OCI-LY3 (cell line): ENCODE measurements at regions not wholly inside any gene's neighbourhood (a gene's known extent, or its start where the extent isn't known, plus 50 kb on each side); places are given as distances from the start of the nearest gene placed in this dataset.
"Not testable (repeated sequence)": the region's sequence is repeated elsewhere in the genome, so short reads cannot be mapped to it uniquely, and the experiment has no call there.

Experiments
- H2AFZ ChIP-seq: fragments of 200-600, 300-600 bp; shearing (Covaris generic); 2 replicates; pipeline ENCODE4 v1.6.0; 2014; ENCODE audit warnings: antibody characterized with exemption, low read depth, low read length
- H3K27ac ChIP-seq: fragments of 200-600, 300-600 bp; sonication (generic); 2 replicates; pipeline ENCODE4 v1.5.1; 2014; ENCODE audit warnings: mild to moderate bottlenecking, low read length, moderate library complexity, mixed read lengths
- H3K27me3 ChIP-seq: fragments of 200-600, 300-600 bp; sonication (generic); 2 replicates; pipeline ENCODE4 v1.6.1; 2014; ENCODE audit warnings: low read depth, low read length, mixed read lengths
- H3K36me3 ChIP-seq: fragments of 200-600, 300-600 bp; sonication (generic); replicated peaks from 2 replicates; pipeline ENCODE3; 2014; ENCODE audit warnings: low read depth, low read length, mixed read lengths
- H3K4me1 ChIP-seq: fragments of 300-600, 200-600 bp; sonication (generic); 2 replicates; pipeline ENCODE4 v1.6.1; 2014; ENCODE audit warnings: low read length, mixed read lengths
- H3K4me2 ChIP-seq: fragments of 200-600, 300-600 bp; sonication (generic); 2 replicates; pipeline ENCODE4 v1.6.1; 2014; ENCODE audit warnings: low read length, mixed read lengths
- H3K4me3 ChIP-seq: fragments of 300-600, 200-600 bp; sonication (generic); 2 replicates; pipeline ENCODE4 v1.5.1; 2014; ENCODE audit warnings: antibody characterized with exemption, mild to moderate bottlenecking, low read length, moderate library complexity
- H3K79me2 ChIP-seq: fragments of 300-600, 200-600 bp; shearing (Covaris generic); 2 replicates; pipeline ENCODE4 v1.6.1; 2014; ENCODE audit warnings: mild to moderate bottlenecking, low read length, mixed read lengths
- H3K9ac ChIP-seq: fragments of 300-600, 200-600 bp; shearing (Covaris generic); 2 replicates; pipeline ENCODE4 v1.6.0; 2014; ENCODE audit warnings: mild to moderate bottlenecking, low read length, moderate library complexity
- H3K9me3 ChIP-seq: fragments of 200-600, 300-600 bp; shearing (Covaris generic); 2 replicates; pipeline ENCODE4 v1.6.1; 2014; ENCODE audit warnings: low read length, mixed read lengths; ENCODE audit not compliant: insufficient read depth
- H4K20me1 ChIP-seq: fragments of 200-600, 300-600 bp; sonication (generic); 2 replicates; pipeline ENCODE4 v1.6.1; 2016; ENCODE audit warnings: low read length, mixed read lengths; ENCODE audit not compliant: insufficient read depth
- EZH2phosphoT487 ChIP-seq: fragments of 200-600 bp; shearing (Covaris generic); IDR thresholded peaks from 2 replicates; pipeline ENCODE4 v1.6.1; 2018; ENCODE audit warnings: antibody characterized with exemption, mixed run types, low read depth
- TF ChIP-seq, protein P1 (sequence below): fragments of 200-600, 300-600 bp; sonication (generic); IDR thresholded peaks from 2 replicates; pipeline ENCODE4 v1.5.1; 2014; ENCODE audit warnings: antibody characterized with exemption, low read length, low read depth

DNA sequence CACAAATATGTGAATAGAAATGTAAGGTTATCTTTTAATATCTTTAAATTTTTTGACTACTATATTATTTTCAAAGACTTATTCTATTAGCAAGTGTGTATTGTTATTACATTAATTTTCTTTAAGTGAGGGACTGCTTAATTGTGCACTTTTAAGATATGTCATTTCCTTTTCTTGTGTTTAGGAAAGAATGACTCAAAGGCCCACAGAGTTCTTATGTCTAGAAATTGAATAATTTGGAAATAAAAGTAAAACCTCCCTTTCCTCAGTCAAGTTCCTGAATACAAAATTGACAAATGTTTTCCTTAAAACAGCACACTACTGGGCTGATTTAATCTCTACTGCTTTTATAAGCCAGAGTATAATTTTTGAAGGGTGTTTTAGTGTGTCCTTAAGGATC lies 169.7 kb downstream of the TMEM47 start:
- TF ChIP-seq, protein P1, sequence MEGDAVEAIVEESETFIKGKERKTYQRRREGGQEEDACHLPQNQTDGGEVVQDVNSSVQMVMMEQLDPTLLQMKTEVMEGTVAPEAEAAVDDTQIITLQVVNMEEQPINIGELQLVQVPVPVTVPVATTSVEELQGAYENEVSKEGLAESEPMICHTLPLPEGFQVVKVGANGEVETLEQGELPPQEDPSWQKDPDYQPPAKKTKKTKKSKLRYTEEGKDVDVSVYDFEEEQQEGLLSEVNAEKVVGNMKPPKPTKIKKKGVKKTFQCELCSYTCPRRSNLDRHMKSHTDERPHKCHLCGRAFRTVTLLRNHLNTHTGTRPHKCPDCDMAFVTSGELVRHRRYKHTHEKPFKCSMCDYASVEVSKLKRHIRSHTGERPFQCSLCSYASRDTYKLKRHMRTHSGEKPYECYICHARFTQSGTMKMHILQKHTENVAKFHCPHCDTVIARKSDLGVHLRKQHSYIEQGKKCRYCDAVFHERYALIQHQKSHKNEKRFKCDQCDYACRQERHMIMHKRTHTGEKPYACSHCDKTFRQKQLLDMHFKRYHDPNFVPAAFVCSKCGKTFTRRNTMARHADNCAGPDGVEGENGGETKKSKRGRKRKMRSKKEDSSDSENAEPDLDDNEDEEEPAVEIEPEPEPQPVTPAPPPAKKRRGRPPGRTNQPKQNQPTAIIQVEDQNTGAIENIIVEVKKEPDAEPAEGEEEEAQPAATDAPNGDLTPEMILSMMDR: no peak
- no peak for TF ChIP-seq EZH2phosphoT487
- H3K4me3 ChIP-seq: no peak overlapping the region
- H3K79me2 ChIP-seq: no peaks in the 10 kb centered on the region
- no peaks in the 10 kb centered on the region for H3K27me3 ChIP-seq
- no peaks in the 10 kb centered on the region for H4K20me1 ChIP-seq
- H3K9me3 ChIP-seq: no peaks in the 10 kb centered on the region
- H3K4me1 ChIP-seq: peaks cover 5% of the 10 kb centered on the region
- no peak overlapping the region for H2AFZ ChIP-seq
- H3K4me2 ChIP-seq: no peak overlapping the region
- H3K27ac ChIP-seq: no peak overlapping the region
- H3K36me3 ChIP-seq: no peaks in the 10 kb centered on the region
- H3K9ac ChIP-seq: no peak overlapping the region

DNA sequence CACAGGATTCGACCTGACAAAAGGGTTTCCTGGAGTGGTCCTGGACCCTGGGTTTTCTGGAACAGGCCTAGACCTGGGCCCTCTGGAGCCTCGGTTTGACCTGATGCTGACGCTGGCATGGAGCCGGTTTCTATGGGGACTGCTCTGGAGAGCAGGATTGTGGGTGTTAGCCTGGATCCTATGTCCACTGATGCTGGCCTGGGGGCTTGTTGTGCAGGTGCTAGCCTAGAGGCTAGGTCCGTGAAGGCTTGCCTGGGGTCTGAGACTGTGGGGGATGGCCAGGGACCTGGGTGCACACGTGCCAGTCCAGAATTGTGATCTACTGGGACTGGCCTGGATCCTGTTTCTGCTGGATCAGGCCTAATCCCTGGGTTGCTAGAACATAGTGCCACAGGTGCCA lies 173.1 kb downstream of the TMEM47 start:
- TF ChIP-seq, protein P1: no peak
- TF ChIP-seq EZH2phosphoT487: no peak
- H2AFZ ChIP-seq: no peak overlapping the region
- no peaks in the 10 kb centered on the region for H3K79me2 ChIP-seq
- no peak overlapping the region for H3K4me3 ChIP-seq
- H4K20me1 ChIP-seq: no peaks in the 10 kb centered on the region
- H3K36me3 ChIP-seq: no peaks in the 10 kb centered on the region
- H3K4me2 ChIP-seq: no peak overlapping the region
- H3K9me3 ChIP-seq: no peaks in the 10 kb centered on the region
- peaks cover 5% of the 10 kb centered on the region for H3K4me1 ChIP-seq
- no peaks in the 10 kb centered on the region for H3K27me3 ChIP-seq
- no peak overlapping the region for H3K9ac ChIP-seq
- H3K27ac ChIP-seq: no peak overlapping the region

DNA sequence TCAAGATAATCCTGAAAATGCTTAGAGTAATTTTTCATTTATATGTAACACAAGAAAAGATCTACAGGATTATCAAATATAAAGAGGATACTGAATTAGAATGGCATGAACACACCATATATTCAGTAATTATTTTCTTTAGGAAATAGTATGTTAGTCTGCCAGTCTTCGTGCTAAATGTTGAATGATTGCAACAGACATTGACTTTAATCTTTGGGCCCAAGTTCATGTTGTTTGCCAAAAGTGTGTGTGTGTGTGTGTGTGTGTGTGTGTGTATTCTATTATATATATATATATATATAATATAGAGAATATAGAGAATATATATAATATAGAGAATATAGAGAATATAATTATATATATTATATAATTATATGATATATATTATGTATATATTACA lies 186.6 kb downstream of the TMEM47 start:
- H3K9ac ChIP-seq: no peak overlapping the region
- H4K20me1 ChIP-seq: no peaks in the 10 kb centered on the region
- H3K4me1 ChIP-seq: peaks cover 3% of the 10 kb centered on the region; the same call in 1 of the 2 replicates
- TF ChIP-seq, protein P1: no peak
- no peak for TF ChIP-seq EZH2phosphoT487
- no peaks in the 10 kb centered on the region for H3K27me3 ChIP-seq
- no peaks in the 10 kb centered on the region for H3K79me2 ChIP-seq
- H3K4me2 ChIP-seq: no peak overlapping the region
- no peaks in the 10 kb centered on the region for H3K9me3 ChIP-seq
- H3K36me3 ChIP-seq: no peaks in the 10 kb centered on the region
- H2AFZ ChIP-seq: no peak overlapping the region
- H3K27ac ChIP-seq: no peak overlapping the region
- no peak overlapping the region for H3K4me3 ChIP-seq

DNA sequence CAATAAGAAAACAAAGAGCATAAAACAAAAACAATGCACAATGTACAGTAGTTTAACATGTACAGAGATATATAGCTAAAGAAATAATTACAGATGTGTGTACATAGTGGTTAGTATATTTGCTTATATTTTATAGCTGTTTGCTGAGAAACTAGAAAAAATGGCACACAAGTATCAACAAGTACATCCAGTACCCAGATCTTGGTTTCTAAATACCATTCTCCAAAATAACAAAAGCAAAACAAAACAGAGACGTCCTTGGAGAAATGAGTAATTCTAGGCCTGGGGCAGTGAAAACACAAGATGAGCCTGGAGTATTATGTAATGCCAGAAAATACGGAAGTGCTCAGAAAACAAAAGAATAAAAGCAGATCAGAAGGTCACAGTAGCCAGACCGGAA lies 189.6 kb downstream of the TMEM47 start:
- H3K4me1 ChIP-seq: peaks cover 3% of the 10 kb centered on the region; the same call in 1 of the 2 replicates
- no peaks in the 10 kb centered on the region for H4K20me1 ChIP-seq
- no peak overlapping the region for H3K27ac ChIP-seq
- no peak overlapping the region for H3K9ac ChIP-seq
- TF ChIP-seq, protein P1: no peak
- no peak for TF ChIP-seq EZH2phosphoT487
- H2AFZ ChIP-seq: no peak overlapping the region
- H3K36me3 ChIP-seq: no peaks in the 10 kb centered on the region
- H3K9me3 ChIP-seq: no peaks in the 10 kb centered on the region
- no peaks in the 10 kb centered on the region for H3K27me3 ChIP-seq
- no peak overlapping the region for H3K4me3 ChIP-seq
- H3K4me2 ChIP-seq: no peak overlapping the region
- H3K79me2 ChIP-seq: no peaks in the 10 kb centered on the region

DNA sequence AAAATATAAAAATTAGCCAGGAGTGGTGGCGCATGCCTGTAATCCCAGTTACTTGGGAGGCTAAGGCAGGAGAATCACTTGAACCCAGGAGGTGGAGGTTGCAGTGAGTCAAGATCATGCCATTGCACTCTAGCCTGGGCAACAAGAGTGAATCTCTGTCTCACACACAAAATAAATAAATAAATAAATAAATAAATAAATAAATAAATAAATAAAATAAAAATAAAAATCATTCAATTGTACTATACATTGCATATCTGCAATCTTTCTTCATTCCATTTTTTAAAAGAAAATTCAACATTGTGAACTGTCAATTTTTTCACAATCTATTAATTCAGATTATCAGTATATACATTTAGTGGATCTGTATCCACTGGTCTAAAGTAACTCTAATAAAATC lies 193.9 kb downstream of the TMEM47 start:
- not testable (repeated sequence) for H3K4me3 ChIP-seq, H3K4me1 ChIP-seq, H3K9me3 ChIP-seq, H3K4me2 ChIP-seq, H3K36me3 ChIP-seq, H4K20me1 ChIP-seq, H2AFZ ChIP-seq, H3K27ac ChIP-seq, H3K9ac ChIP-seq, H3K79me2 ChIP-seq, H3K27me3 ChIP-seq

DNA sequence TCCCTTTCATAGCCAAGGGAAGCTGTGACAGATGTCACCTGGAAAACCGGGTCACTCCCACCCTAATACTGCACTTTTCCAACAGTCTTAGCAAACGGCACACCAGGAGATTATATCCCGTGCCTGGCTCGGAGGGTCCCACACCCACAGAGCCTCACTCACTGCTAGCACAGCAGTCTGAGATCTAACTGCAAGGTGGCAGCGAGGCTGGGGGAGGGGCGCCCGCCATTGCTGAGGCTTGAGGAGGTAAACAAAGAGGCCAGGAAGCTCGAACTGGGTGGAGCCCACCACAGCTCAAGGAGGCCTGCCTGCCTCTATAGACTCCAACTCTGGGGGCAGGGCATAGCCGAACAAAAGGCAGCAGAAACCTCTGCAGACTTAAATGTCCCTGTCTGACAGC lies 199.2 kb downstream of the TMEM47 start:
- H3K4me2 ChIP-seq, H3K27ac ChIP-seq, H3K9me3 ChIP-seq, H4K20me1 ChIP-seq, H3K4me3 ChIP-seq, H3K9ac ChIP-seq, H2AFZ ChIP-seq, H3K4me1 ChIP-seq, H3K79me2 ChIP-seq, H3K27me3 ChIP-seq, H3K36me3 ChIP-seq: not testable (repeated sequence)
